Stimulated activated naive CD8-positive, alpha-beta T cell treated with anti-CD3 and anti-CD28 coated beads, Interleukin-15, Interleukin-2, amounts not matched to agents 100 U/mL and 50 U/mL, for 24 hours (primary cell): ENCODE measurements at regions not wholly inside any gene's neighbourhood (a gene's known extent, or its start where the extent isn't known, plus 50 kb on each side); places are given as distances from the start of the nearest gene placed in this dataset.

Experiments
- ATAC-seq: fragments of 150-1000 bp; cut with Tn5 transposase; one replicate; pipeline ENCODE4 v1.10.0; 2021
- DNase-seq: peaks from one replicate; pipeline ENCODE4 v3.0.0; 2021

- no peak for DNase-seq
- ATAC-seq: no peak
Observed at GRCh38 chr7:116310141-116310540, 99.8 kb downstream of the TES start.

DNA sequence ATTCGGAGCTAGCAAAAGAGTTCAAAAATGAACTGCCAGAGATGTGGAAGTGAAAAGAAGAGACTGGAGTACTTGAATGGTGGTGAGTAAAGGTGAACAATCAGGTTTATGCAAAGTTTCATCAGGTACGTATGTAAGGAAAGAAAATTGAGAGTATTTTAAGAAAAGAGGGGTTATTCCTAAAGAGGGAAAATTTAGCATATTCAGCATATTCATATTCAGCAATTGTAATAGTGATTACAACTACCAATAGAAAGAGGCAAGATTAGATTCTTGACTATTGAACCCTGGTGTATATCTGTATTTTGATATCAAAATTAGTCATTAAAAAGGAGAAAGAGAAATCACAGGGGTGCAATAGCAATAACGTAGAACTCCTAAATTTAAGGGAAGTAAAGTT is 100.9 kb downstream of the TES start:
- no peak for ATAC-seq
- DNase-seq: no peak

- ATAC-seq: peak; percentile 48
Observed at GRCh38 chr7:116311816-116312471, 101.6 kb downstream of the TES start.

DNA sequence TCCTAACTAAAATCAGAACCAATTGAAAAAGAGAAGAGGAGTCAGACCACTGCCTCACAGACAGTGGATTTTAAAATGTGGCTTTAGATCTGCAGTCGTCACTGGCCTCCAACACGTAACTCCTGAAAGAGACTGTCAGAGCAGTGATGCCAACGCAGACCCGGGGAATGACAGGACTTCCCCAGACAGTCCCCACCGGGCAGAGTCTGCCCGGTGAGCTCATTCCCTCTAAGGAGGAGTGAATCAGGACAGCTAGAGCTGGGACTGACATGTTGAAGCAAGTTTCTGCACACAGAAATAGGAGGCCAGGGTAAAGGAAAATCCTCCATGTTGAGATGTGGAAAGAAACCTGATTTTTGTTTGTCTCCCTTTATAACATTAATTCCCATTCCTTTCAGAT is 105.0 kb downstream of the TES start:
- ATAC-seq (no peak), DNase-seq (no peak)

More at GRCh38 chr7:116311816-116312471, 101.6 kb downstream of the TES start:
- DNase-seq: no peak

- ATAC-seq (no peak), DNase-seq (no peak)
Observed at GRCh38 chr7:116315803-116316202, 105.5 kb downstream of the TES start.

GRCh38 chr7:116316838-116317628 is 106.7 kb downstream of the TES start:
- ATAC-seq (peak; percentile 97), DNase-seq (peak; percentile 25)

- no peak for ATAC-seq
- no peak for DNase-seq
Observed at GRCh38 chr7:116317907-116318306, 107.6 kb downstream of the TES start.

- DNase-seq: no peak
- no peak for ATAC-seq
Observed at GRCh38 chr7:116322541-116322940, 112.2 kb downstream of the TES start.

DNA sequence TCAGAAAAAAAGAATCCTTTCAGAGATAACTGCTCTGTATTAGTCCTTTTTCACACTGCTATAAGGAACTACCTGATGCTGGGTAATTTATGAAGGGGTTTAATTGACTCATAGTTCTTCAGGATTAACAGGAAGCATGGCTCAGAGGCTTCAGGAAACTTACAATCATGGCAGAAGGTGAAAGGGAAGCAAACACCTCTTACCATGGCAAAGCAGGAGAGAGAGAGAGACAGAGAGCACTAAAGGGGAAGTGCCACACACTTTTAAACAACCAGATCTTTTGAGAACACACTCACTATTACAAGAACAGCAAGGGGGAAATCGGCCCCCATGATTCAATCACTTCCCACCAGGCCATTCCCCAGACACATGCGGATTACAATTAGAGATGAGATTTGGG is 114.2 kb downstream of the TES start:
- DNase-seq: no peak
- ATAC-seq: no peak

DNA sequence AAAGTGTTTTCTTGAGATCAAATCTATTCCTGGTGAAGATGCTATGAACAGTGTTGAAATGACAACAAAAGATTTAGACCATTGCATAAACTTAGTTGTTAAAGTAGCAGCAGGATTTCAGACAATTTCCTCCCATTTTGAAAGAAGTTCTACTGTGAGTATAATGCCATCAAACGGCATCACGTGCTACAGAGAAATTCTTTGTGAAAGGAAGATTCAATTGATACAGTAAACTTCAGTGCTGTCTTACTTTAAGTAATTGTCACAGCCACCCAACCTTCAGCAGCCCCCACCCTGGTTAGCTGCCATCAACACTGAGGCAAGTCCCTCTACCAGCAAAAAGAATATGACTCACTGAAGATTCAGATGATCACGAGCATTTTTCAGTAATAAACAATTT is 115.2 kb downstream of the TES start:
- no peak for ATAC-seq
- DNase-seq: no peak

DNA sequence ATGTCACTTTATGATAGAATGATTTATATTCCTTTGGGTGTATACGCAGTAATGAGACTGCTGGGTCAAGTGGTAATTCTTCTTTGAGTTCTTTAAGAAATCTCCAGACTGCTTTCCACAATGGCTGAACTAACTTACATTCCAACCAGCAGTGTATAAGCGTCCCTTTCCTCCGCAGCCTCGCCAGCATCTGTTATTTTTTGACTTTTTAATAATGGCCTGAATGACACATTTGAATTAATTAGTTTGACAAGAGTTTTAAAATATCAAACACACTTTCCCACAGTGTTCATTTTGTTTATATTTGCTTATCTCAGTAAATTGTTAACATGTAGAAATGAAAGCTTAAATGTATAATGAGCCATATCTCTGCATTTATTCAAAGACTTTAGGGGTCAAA is 116.8 kb downstream of the TES start:
- no peak for DNase-seq
- ATAC-seq: no peak

- DNase-seq: no peak
- ATAC-seq: no peak
Observed at GRCh38 chr7:116327752-116328151, 117.4 kb downstream of the TES start.

DNA sequence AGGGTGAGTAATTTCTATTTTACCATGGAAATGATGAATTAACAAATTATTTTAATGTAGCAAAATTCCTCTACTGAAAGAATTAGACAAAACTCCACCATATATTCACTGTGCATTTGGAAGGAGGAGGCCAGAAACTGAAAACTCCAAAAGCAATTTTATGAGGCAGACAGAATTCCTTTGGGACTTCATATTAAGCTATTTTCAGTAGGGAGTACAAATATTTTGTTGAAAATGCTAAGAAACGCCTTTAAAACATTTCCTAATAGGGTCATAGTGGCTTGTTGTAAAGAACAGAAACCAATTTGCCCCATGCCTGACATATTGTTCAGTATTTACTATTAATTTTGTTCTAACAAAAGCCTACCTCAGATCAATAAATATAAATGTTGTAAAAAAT is 117.8 kb downstream of the TES start:
- ATAC-seq (no peak), DNase-seq (no peak)

DNA sequence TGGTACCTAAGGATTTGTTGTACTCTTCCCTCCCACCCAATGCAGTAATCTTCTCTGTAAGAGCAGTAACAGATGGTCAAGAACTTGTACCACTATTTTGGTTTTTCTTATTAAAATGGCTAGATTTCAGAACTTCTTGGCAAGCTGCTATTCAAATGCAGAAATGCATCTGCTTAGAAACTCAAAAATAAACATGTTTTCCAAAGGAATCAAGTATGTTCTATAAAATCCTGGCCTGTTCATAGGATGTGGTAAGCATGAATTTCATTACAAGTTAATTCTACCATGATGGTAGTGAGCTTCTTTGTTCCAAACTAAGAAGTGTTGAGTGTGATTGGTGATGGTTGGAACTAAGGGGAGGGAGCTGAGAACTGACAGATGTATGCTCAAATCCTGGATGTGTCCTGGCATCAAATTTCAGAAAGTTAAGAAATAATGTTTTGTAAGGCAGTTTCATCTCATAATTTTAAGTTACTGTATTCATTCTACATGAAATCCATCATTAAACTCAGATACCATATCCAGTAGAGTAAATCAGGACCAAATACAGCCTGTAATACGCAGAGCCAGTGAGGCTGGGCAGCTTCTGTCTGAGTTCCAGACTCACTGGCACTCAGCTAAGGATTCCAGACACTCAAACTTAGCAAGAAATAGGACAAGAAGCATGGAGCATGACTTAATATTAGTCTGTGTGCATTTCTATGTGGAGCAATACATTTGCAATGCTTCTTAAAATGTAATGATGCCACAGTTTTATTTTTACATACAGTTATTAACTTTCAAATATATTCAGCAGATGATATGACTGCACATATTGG is 119.6 kb downstream of the TES start:
- no peak for DNase-seq
- no peak for ATAC-seq

- ATAC-seq (no peak), DNase-seq (no peak)
Observed at GRCh38 chr7:116331020-116331419, 120.7 kb downstream of the TES start.

GRCh38 chr7:116332766-116333165 is 122.4 kb downstream of the TES start:
- ATAC-seq (no peak), DNase-seq (no peak)

GRCh38 chr7:116334555-116334954 is 124.2 kb downstream of the TES start:
- ATAC-seq (no peak), DNase-seq (no peak)

DNA sequence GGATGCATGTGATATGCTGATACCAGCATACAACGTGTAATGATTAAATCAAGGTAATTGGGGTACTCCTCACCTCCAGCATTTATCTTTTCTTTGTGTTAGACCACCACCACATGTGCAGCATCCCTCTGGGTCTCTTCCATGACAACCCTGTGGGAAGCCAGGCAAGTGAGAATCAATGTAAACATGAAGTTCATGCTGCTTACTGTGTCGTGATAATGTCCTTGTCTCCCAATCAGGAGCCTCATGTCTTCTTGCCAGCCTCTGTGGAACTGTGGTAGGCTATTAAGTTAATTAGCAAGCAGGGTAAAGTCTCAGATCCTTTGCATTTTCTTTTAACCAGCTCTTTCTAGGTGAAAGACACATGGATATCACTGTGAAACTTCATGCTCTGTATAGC is 126.7 kb downstream of the TES start:
- ATAC-seq (no peak), DNase-seq (no peak)

DNA sequence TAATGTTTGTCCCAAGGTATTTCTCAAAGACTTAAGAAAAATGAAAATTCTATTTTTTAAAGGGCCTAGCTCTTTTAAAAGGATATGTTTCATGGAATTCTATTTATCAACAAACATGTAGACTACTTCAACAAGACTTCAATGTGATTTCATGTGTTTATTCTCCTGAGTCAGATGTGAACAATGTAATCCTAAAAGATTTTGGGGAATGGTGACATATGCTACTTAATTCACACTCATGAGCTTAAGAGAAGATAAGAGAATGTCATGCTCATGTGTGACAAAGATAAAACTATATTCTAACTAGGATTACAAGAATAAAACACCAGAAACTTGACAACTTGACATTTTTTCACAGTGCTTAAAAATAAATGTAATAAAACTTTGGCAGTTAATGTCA is 127.5 kb downstream of the TES start:
- DNase-seq: no peak
- no peak for ATAC-seq

GRCh38 chr7:116339564-116339963 is 129.2 kb downstream of the TES start:
- ATAC-seq (no peak), DNase-seq (no peak)

GRCh38 chr7:116340201-116340847 is 130.0 kb downstream of the TES start:
- peak; percentile 36 for ATAC-seq

More at GRCh38 chr7:116340201-116340847, 130.0 kb downstream of the TES start:
- no peak for DNase-seq
